H9 (cell line): ENCODE measurements at regions not wholly inside any gene's neighbourhood (a gene's known extent, or its start where the extent isn't known, plus 50 kb on each side); places are given as distances from the start of the nearest gene placed in this dataset.

ENCODE experiments used
- DNase-seq: peaks from one replicate; pipeline ENCODE4 v3.0.0-alpha.2; 2017
- H2AFZ ChIP-seq: one replicate; pipeline ENCODE4 v1.6.1; 2013; ENCODE audit warnings: mild to moderate bottlenecking, low read length, control low read depth, moderate library complexity
- H2AK5ac ChIP-seq: 2 replicates; pipeline ENCODE4 v1.6.1; 2013; ENCODE audit warnings: low read length, control low read depth, mixed read lengths; ENCODE audit not compliant: insufficient read length
- H2BK120ac ChIP-seq: one replicate; pipeline ENCODE4 v1.6.1; 2013; ENCODE audit warnings: low read depth, mild to moderate bottlenecking, low read length, control low read depth, inconsistent platforms; ENCODE audit not compliant: poor library complexity, severe bottlenecking
- H2BK12ac ChIP-seq: 2 replicates; pipeline ENCODE4 v1.6.1; 2013; ENCODE audit warnings: low read length, control low read depth, mixed read lengths, low read depth; ENCODE audit not compliant: insufficient read length
- H2BK15ac ChIP-seq: 2 replicates; pipeline ENCODE4 v1.6.1; 2013; ENCODE audit warnings: low read depth, low read length, control low read depth
- H2BK20ac ChIP-seq: one replicate; pipeline ENCODE4 v1.6.1; 2013; ENCODE audit warnings: low read depth, mild to moderate bottlenecking, low read length, control low read depth, inconsistent platforms; ENCODE audit not compliant: poor library complexity, severe bottlenecking
- H2BK5ac ChIP-seq: 2 replicates; pipeline ENCODE4 v1.6.1; 2013; ENCODE audit warnings: low read length, control low read depth, mixed read lengths; ENCODE audit not compliant: insufficient read length
- H3K14ac ChIP-seq: 2 replicates; pipeline ENCODE4 v1.6.1; 2013; ENCODE audit warnings: low read length, control low read depth; ENCODE audit not compliant: insufficient read depth
- H3K18ac ChIP-seq: 2 replicates; pipeline ENCODE4 v1.6.1; 2013; ENCODE audit warnings: low read depth, mild to moderate bottlenecking, mixed read lengths, low read length, control low read depth; ENCODE audit not compliant: insufficient read length
- H3K23ac ChIP-seq: 2 replicates; pipeline ENCODE4 v1.6.1; 2013; ENCODE audit warnings: low read length, control low read depth, mixed read lengths, low read depth; ENCODE audit not compliant: insufficient read length
- H3K23me2 ChIP-seq: 2 replicates; pipeline ENCODE4 v1.6.1; 2013; ENCODE audit warnings: low read depth, mild to moderate bottlenecking, mixed read lengths, low read length, control low read depth; ENCODE audit not compliant: insufficient read length, poor library complexity, severe bottlenecking
- H3K27ac ChIP-seq: 2 replicates; pipeline ENCODE4 v1.5.1; 2013; ENCODE audit warnings: low read length, control low read depth, mixed read lengths, low read depth; ENCODE audit not compliant: insufficient read length
- H3K27me3 ChIP-seq: 2 replicates; pipeline ENCODE4 v1.6.1; 2013; ENCODE audit warnings: low read length, control low read depth, inconsistent platforms; ENCODE audit not compliant: insufficient read depth
- H3K4ac ChIP-seq: 2 replicates; pipeline ENCODE4 v1.6.1; 2013; ENCODE audit warnings: low read depth, mild to moderate bottlenecking, control low read depth, inconsistent platforms, low read length, moderate library complexity
- H3K4me1 ChIP-seq: 2 replicates; pipeline ENCODE4 v1.6.1; 2013; ENCODE audit warnings: low read length, control low read depth, inconsistent platforms; ENCODE audit not compliant: insufficient read depth
- H3K4me2 ChIP-seq: 2 replicates; pipeline ENCODE4 v1.6.1; 2013; ENCODE audit warnings: low read length, control low read depth, mixed read lengths; ENCODE audit not compliant: insufficient read length, insufficient read depth
- H3K56ac ChIP-seq: 2 replicates; pipeline ENCODE4 v1.6.1; 2013; ENCODE audit warnings: low read depth, mild to moderate bottlenecking, mixed read lengths, low read length, control low read depth; ENCODE audit not compliant: insufficient read length
- H3K79me1 ChIP-seq: 2 replicates; pipeline ENCODE4 v1.6.1; 2013; ENCODE audit warnings: low read depth, mild to moderate bottlenecking, moderate library complexity, low read length, control low read depth, inconsistent platforms; ENCODE audit not compliant: insufficient read depth, poor library complexity, severe bottlenecking
- H3K79me2 ChIP-seq: 2 replicates; pipeline ENCODE4 v1.6.1; 2013; ENCODE audit warnings: low read length, control low read depth, inconsistent platforms; ENCODE audit not compliant: insufficient read depth
- H3K9ac ChIP-seq: 2 replicates; pipeline ENCODE4 v1.6.1; 2013; ENCODE audit warnings: low read length, control low read depth, mixed read lengths; ENCODE audit not compliant: insufficient read length; ENCODE audit errors: extremely low read depth
- H3K9me3 ChIP-seq: one replicate; pipeline ENCODE4 v1.6.1; 2013; ENCODE audit warnings: low read depth, low read length, inconsistent platforms; ENCODE audit not compliant: control insufficient read depth
- H3T11ph ChIP-seq: one replicate; pipeline ENCODE4 v1.6.1; 2013; ENCODE audit warnings: mild to moderate bottlenecking, low read length, control low read depth, inconsistent platforms
- H4K20me1 ChIP-seq: one replicate; pipeline ENCODE4 v1.6.1; 2013; ENCODE audit not compliant: control insufficient read depth, insufficient read length, insufficient read depth
- H4K5ac ChIP-seq: 2 replicates; pipeline ENCODE4 v1.6.1; 2013; ENCODE audit warnings: low read depth, mild to moderate bottlenecking, mixed read lengths, low read length, control low read depth; ENCODE audit not compliant: insufficient read length
- H4K8ac ChIP-seq: replicated peaks from 2 replicates; pipeline ENCODE4 v1.6.1; 2013; ENCODE audit warnings: low read length, control low read depth, mixed read lengths, low read depth; ENCODE audit not compliant: insufficient read length
- H4K91ac ChIP-seq: 2 replicates; pipeline ENCODE4 v1.6.1; 2013; ENCODE audit warnings: low read depth, mild to moderate bottlenecking, moderate library complexity, mixed read lengths, low read length, control low read depth; ENCODE audit not compliant: insufficient read length
- H3K27ac Mint-ChIP-seq, 3 experiments: 2 replicates in 2 of 3; 3 replicates in 1 of 3; pipeline ENCODE4 v1.8.0; 2020 to 2021; ENCODE audit warnings: mixed read lengths in 3 of 3, mild to moderate bottlenecking in 1 of 3, moderate library complexity in 1 of 3
- H3K27me3 Mint-ChIP-seq: 2 replicates; pipeline ENCODE4 v1.8.0; 2021; ENCODE audit warnings: low read depth, mild to moderate bottlenecking, moderate library complexity, mixed read lengths
- H3K36me3 Mint-ChIP-seq, 3 experiments: 2 replicates in 2 of 3; 3 replicates in 1 of 3; pipeline ENCODE4 v1.8.0; 2020 to 2021; ENCODE audit warnings: low read depth in 3 of 3, mixed read lengths in 3 of 3; ENCODE audit not compliant: insufficient read depth in 1 of 3
- H3K4me1 Mint-ChIP-seq, 2 experiments: 2 replicates each; pipeline ENCODE4 v1.8.0; 2020; ENCODE audit warnings: mixed read lengths in 2 of 2
- H3K4me3 Mint-ChIP-seq, 2 experiments: 2 replicates in 1 of 2; 3 replicates in 1 of 2; pipeline ENCODE4 v1.8.0; 2020 to 2021; ENCODE audit warnings: mild to moderate bottlenecking in 2 of 2, mixed read lengths in 2 of 2, moderate library complexity in 1 of 2
- H3K9me3 Mint-ChIP-seq, 2 experiments: 2 replicates in 1 of 2; 3 replicates in 1 of 2; pipeline ENCODE4 v1.8.0; 2020; ENCODE audit warnings: mild to moderate bottlenecking in 2 of 2, mixed read lengths in 2 of 2, moderate library complexity in 1 of 2
- TF ChIP-seq, protein P1 (sequence below): fragments of 200-600 bp; sonication (generic); conservative IDR thresholded peaks from 3 replicates; pipeline ENCODE4 v1.8.0; 2021; ENCODE audit warnings: antibody characterized with exemption, mild to moderate bottlenecking

GRCh38 chr4:12958436-12958835 is 525.7 kb downstream of the RAB28 start:
- no peak overlapping the region for H3K27ac ChIP-seq
- H3K14ac ChIP-seq, result no peak overlapping the region
- Mint-ChIP-seq H3K4me3 (no peak overlapping the region), H3K36me3 (no peaks in the 10 kb centered on the region), H3K27ac (no peak overlapping the region), H3K27me3 (no peaks in the 10 kb centered on the region), H3K9me3 (no peaks in the 10 kb centered on the region), H3K4me1 (peaks cover 22 to 26% of the 10 kb centered on the region in 2 experiments)
- H2BK15ac ChIP-seq, result no peak overlapping the region
- no peak overlapping the region for H2BK5ac ChIP-seq
- no peak overlapping the region for H3K4me2 ChIP-seq
- no peaks in the 10 kb centered on the region for H3K23me2 ChIP-seq
- no peak overlapping the region for H3K56ac ChIP-seq
- no peaks in the 10 kb centered on the region for H3K27me3 ChIP-seq
- no peak overlapping the region for H4K8ac ChIP-seq
- H2BK20ac ChIP-seq, result no peak overlapping the region
- no peak overlapping the region for H2BK12ac ChIP-seq
- TF ChIP-seq, protein P1, sequence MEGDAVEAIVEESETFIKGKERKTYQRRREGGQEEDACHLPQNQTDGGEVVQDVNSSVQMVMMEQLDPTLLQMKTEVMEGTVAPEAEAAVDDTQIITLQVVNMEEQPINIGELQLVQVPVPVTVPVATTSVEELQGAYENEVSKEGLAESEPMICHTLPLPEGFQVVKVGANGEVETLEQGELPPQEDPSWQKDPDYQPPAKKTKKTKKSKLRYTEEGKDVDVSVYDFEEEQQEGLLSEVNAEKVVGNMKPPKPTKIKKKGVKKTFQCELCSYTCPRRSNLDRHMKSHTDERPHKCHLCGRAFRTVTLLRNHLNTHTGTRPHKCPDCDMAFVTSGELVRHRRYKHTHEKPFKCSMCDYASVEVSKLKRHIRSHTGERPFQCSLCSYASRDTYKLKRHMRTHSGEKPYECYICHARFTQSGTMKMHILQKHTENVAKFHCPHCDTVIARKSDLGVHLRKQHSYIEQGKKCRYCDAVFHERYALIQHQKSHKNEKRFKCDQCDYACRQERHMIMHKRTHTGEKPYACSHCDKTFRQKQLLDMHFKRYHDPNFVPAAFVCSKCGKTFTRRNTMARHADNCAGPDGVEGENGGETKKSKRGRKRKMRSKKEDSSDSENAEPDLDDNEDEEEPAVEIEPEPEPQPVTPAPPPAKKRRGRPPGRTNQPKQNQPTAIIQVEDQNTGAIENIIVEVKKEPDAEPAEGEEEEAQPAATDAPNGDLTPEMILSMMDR, result no peak
- H3K4me1 ChIP-seq, result peaks cover 8% of the 10 kb centered on the region
- H3K79me1 ChIP-seq, result no peaks in the 10 kb centered on the region
- H3K18ac ChIP-seq, result no peak overlapping the region
- no peak for DNase-seq
- no peak overlapping the region for H2BK120ac ChIP-seq
- H4K20me1 ChIP-seq, result no peaks in the 10 kb centered on the region
- H4K5ac ChIP-seq, result no peak overlapping the region
- no peak overlapping the region for H3K4ac ChIP-seq
- no peak overlapping the region for H3K9ac ChIP-seq
- no peak overlapping the region for H2AFZ ChIP-seq
- no peak overlapping the region for H2AK5ac ChIP-seq
- no peak overlapping the region for H3T11ph ChIP-seq
- no peak overlapping the region for H4K91ac ChIP-seq
- H3K23ac ChIP-seq, result no peak overlapping the region
- no peaks in the 10 kb centered on the region for H3K9me3 ChIP-seq
- no peaks in the 10 kb centered on the region for H3K79me2 ChIP-seq
